ENCODE measurements at regions not wholly inside any gene's neighbourhood (a gene's known extent, or its start where the extent isn't known, plus 50 kb on each side); places are given as distances from the start of the nearest gene placed in this dataset.

DNA sequence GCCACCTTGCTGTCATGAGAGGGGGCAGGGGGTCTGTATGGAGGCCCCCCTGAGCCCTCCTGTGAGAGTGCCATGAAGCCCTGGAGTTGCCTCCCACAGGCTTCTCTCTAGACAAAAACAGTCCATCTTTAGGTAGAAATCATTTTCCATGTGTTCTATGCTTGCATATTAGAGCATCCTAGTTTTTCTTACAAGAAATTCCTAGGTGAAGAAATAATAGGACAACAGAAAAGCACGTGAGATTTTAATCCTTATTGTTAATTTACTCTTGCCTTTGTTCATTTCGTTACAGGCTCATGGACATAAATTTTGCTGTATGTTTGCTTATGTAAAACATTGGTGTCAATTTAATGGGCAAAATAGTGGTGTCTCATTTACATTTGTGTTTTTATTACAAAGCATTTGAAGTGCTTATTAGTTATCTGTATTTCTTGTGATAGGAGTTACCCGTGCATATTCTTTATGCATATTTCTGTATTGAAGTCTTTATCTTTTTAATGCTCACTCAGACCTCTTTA lies 336.9 kb upstream of the RAB6C start:
- no peaks in the 10 kb centered on the region for H3K27me3 ChIP-seq (ENCODE audit: control insufficient read depth, low read length)
- H3K4me3 ChIP-seq (ENCODE audit: low read length): no peak overlapping the region
- no peaks in the 10 kb centered on the region for H3K4me1 ChIP-seq (ENCODE audit: control insufficient read depth, low read length)
- H3K79me2 ChIP-seq (ENCODE audit: control insufficient read depth, low read length): no peaks in the 10 kb centered on the region
- no peaks in the 10 kb centered on the region for H3F3A ChIP-seq (ENCODE audit: control insufficient read depth, insufficient read depth)
- no peak overlapping the region for H3K4me2 ChIP-seq (ENCODE audit: low read length)
- H3K9me2 ChIP-seq (replicated peaks; ENCODE audit: control insufficient read depth, low read length): no peaks in the 10 kb centered on the region
- no peaks in the 10 kb centered on the region for H3K36me3 ChIP-seq (ENCODE audit: control insufficient read depth, low read length)
- TF ChIP-seq, protein P1, sequence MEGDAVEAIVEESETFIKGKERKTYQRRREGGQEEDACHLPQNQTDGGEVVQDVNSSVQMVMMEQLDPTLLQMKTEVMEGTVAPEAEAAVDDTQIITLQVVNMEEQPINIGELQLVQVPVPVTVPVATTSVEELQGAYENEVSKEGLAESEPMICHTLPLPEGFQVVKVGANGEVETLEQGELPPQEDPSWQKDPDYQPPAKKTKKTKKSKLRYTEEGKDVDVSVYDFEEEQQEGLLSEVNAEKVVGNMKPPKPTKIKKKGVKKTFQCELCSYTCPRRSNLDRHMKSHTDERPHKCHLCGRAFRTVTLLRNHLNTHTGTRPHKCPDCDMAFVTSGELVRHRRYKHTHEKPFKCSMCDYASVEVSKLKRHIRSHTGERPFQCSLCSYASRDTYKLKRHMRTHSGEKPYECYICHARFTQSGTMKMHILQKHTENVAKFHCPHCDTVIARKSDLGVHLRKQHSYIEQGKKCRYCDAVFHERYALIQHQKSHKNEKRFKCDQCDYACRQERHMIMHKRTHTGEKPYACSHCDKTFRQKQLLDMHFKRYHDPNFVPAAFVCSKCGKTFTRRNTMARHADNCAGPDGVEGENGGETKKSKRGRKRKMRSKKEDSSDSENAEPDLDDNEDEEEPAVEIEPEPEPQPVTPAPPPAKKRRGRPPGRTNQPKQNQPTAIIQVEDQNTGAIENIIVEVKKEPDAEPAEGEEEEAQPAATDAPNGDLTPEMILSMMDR (IDR thresholded peaks at IDR 0.05; ENCODE audit: low read depth, low read length, poor library complexity, severe bottlenecking): no peak
- no peak for TF ChIP-seq EZH2phosphoT487 (IDR thresholded peaks at IDR 0.05; ENCODE audit: borderline replicate concordance, low read length)
- H3K9me3 ChIP-seq (ENCODE audit: control insufficient read depth, insufficient read depth, low read length): peaks cover 4% of the 10 kb centered on the region; the same call in 1 of the 2 replicates
- no peak overlapping the region for H3K27ac ChIP-seq (ENCODE audit: low read depth, low read length)
- H4K20me1 ChIP-seq (ENCODE audit: control insufficient read depth, insufficient read depth, low read depth, low read length): no peaks in the 10 kb centered on the region

DNA sequence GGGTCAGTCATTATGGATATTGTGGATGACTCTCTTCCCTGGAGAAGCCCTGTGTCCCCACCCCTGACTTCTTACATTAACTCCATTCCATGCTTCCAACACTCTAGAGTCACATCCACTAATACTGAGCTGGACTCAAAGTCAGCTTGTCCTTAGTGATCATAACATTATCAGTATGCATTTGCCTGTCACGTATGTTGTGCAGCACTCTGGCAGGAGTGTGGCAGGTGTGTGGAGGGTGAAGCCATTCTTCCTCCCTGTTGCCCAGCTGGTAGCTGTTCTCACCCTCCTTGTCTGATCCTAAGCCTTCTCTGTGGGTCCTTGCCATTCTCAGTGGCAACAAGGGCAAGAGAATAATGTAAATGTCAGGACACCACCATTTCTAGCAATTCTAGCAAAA lies 334.1 kb upstream of the RAB6C start:
- no peaks in the 10 kb centered on the region for H3F3A ChIP-seq (ENCODE audit: control insufficient read depth, insufficient read depth)
- no peaks in the 10 kb centered on the region for H3K79me2 ChIP-seq (ENCODE audit: control insufficient read depth, low read length)
- no peaks in the 10 kb centered on the region for H3K27me3 ChIP-seq (ENCODE audit: control insufficient read depth, low read length)
- H3K36me3 ChIP-seq (ENCODE audit: control insufficient read depth, low read length): no peaks in the 10 kb centered on the region
- no peaks in the 10 kb centered on the region for H3K9me2 ChIP-seq (replicated peaks; ENCODE audit: control insufficient read depth, low read length)
- H4K20me1 ChIP-seq (ENCODE audit: control insufficient read depth, insufficient read depth, low read depth, low read length): no peaks in the 10 kb centered on the region
- no peaks in the 10 kb centered on the region for H3K4me1 ChIP-seq (ENCODE audit: control insufficient read depth, low read length)
- TF ChIP-seq, protein P1 (IDR thresholded peaks at IDR 0.05; ENCODE audit: low read depth, low read length, poor library complexity, severe bottlenecking): no peak
- no peak for TF ChIP-seq EZH2phosphoT487 (IDR thresholded peaks at IDR 0.05; ENCODE audit: borderline replicate concordance, low read length)
- peaks cover 4% of the 10 kb centered on the region; the same call in 1 of the 2 replicates for H3K9me3 ChIP-seq (ENCODE audit: control insufficient read depth, insufficient read depth, low read length)
- no peak overlapping the region for H3K27ac ChIP-seq (ENCODE audit: low read depth, low read length)
- no peak overlapping the region for H3K4me3 ChIP-seq (ENCODE audit: low read length)
- H3K4me2 ChIP-seq (ENCODE audit: low read length): no peak overlapping the region

DNA sequence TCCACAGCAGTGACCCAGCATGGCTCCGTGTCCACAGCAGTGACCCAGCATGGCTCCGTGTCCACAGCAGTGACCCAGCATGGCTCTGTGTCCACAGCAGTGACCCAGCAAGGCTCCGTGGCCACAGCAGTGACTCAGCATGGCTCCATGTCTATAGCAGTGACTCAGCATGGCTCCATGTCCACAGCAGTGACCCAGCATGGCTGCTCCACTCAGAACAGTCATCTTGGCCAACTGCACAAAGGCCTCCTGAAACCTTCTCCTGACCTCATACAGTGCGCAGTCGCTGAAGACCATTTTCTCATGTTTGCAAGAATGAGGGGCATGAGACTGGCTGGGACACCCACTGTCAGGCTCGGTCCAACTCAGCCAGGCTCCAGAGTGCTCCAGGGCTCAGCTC lies 333.4 kb upstream of the RAB6C start:
- H3K4me2 ChIP-seq (ENCODE audit: low read length): no peak overlapping the region
- no peaks in the 10 kb centered on the region for H3K4me1 ChIP-seq (ENCODE audit: control insufficient read depth, low read length)
- no peak for TF ChIP-seq EZH2phosphoT487 (IDR thresholded peaks at IDR 0.05; ENCODE audit: borderline replicate concordance, low read length)
- TF ChIP-seq, protein P1 (IDR thresholded peaks at IDR 0.05; ENCODE audit: low read depth, low read length, poor library complexity, severe bottlenecking): no peak
- H4K20me1 ChIP-seq (ENCODE audit: control insufficient read depth, insufficient read depth, low read depth, low read length): no peaks in the 10 kb centered on the region
- peaks cover 4% of the 10 kb centered on the region; the same call in 1 of the 2 replicates for H3K9me3 ChIP-seq (ENCODE audit: control insufficient read depth, insufficient read depth, low read length)
- H3F3A ChIP-seq (ENCODE audit: control insufficient read depth, insufficient read depth): no peaks in the 10 kb centered on the region
- H3K36me3 ChIP-seq (ENCODE audit: control insufficient read depth, low read length): no peaks in the 10 kb centered on the region
- H3K4me3 ChIP-seq (ENCODE audit: low read length): no peak overlapping the region
- H3K27me3 ChIP-seq (ENCODE audit: control insufficient read depth, low read length): no peaks in the 10 kb centered on the region
- no peaks in the 10 kb centered on the region for H3K9me2 ChIP-seq (replicated peaks; ENCODE audit: control insufficient read depth, low read length)
- no peaks in the 10 kb centered on the region for H3K79me2 ChIP-seq (ENCODE audit: control insufficient read depth, low read length)
- H3K27ac ChIP-seq (ENCODE audit: low read depth, low read length): no peak overlapping the region

Measured in DOHH2 (cell line).